Heart left ventricle (tissue), 13 donors: ENCODE measurements at regions not wholly inside any gene's neighbourhood (a gene's known extent, or its start where the extent isn't known, plus 50 kb on each side); places are given as distances from the start of the nearest gene placed in this dataset.

Source experiments
- POLR2A ChIP-seq, 2 donors: fragments of 450-650 bp; IDR thresholded peaks; one replicate each; pipeline ENCODE4 v1.6.1; 2017; ENCODE audit warnings: antibody characterized with exemption in 2 of 2, mild to moderate bottlenecking in 2 of 2, moderate library complexity in 2 of 2
- TF ChIP-seq, protein P1 (sequence below), 12 donors: fragments of 200-600 bp; sonication (generic) in 4 of 12; IDR thresholded peaks; one replicate each; pipeline versions ENCODE4 v1.5.0 to v1.8.0; 2018 to 2022; ENCODE audit warnings: antibody characterized with exemption in 12 of 12, mild to moderate bottlenecking in 5 of 12
- donor health status: ischemic (EF 13 %, LVEDD 7.1; RV severe dilation, severe dysfunction).
- donor health status: DM: no; HTN: yes; CAD: no.
- donor health status: DM: no; HTN: no; CAD: no.
- donor health status: ischemic (EF 25% LVEDD 6.9; RV normal size, moderate dysfunction).
- donor health status: ischemic (EF 25% LVEDD 5.7; RV mildly dilated, moderate dysfunction).
- donor health status: ischemic (EF 35%, LVEDD 5.7; RV mildly dilated, moderate dysfunction).
- donor health status: nonischemic (EF 11% LVEDD 7.7; RV severe dilation, severe dysfunction).
- donor health status: DM: yes; HTN: yes; CAD: no.
- donor health status: PGD.
- donor health status: ischemic (EF 29% LVEDD 5.4; RV normal size, mild dysfunction).
- donor health status: nonischemic (EF 23%, LVEDD 6.1; RV moderate dilation, normal function).

DNA sequence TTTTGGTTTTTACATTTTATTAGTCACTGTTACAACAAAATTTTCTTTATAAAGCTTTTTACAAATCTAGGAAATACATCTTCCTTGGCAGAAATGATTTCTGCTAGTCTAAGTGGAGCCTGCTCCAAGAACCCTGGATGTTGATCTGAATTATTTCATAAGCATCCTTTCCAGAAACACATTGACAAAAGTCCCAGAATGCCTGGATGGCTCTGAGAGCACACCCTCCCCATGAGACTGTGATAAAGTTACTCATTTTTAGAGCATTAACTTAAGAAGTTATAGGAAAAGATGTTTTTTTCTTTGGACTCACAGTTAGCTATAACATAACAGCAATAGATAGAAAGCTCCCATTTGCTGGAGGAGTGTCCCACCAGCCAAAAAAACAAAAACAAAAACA lies 559.6 kb upstream of the SPRY2 start:
- TF ChIP-seq, protein P1, sequence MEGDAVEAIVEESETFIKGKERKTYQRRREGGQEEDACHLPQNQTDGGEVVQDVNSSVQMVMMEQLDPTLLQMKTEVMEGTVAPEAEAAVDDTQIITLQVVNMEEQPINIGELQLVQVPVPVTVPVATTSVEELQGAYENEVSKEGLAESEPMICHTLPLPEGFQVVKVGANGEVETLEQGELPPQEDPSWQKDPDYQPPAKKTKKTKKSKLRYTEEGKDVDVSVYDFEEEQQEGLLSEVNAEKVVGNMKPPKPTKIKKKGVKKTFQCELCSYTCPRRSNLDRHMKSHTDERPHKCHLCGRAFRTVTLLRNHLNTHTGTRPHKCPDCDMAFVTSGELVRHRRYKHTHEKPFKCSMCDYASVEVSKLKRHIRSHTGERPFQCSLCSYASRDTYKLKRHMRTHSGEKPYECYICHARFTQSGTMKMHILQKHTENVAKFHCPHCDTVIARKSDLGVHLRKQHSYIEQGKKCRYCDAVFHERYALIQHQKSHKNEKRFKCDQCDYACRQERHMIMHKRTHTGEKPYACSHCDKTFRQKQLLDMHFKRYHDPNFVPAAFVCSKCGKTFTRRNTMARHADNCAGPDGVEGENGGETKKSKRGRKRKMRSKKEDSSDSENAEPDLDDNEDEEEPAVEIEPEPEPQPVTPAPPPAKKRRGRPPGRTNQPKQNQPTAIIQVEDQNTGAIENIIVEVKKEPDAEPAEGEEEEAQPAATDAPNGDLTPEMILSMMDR (IDR thresholded peaks at IDR 0.05): no peak
- TF ChIP-seq POLR2A (IDR thresholded peaks at IDR 0.05): no peak
